ENCODE measurements at regions not wholly inside any gene's neighbourhood (a gene's known extent, or its start where the extent isn't known, plus 50 kb on each side); places are given as distances from the start of the nearest gene placed in this dataset.

- no peak for TF ChIP-seq POLR2A (IDR thresholded peaks at IDR 0.05)
- no peak for TF ChIP-seq CTCF (IDR thresholded peaks at IDR 0.05)
Observed at GRCh38 chr2:217331523-217332416, 471.9 kb upstream of the TNP1 start.

Data from body of pancreas (tissue), 4 donors.